ENCODE measurements at regions not wholly inside any gene's neighbourhood (a gene's known extent, or its start where the extent isn't known, plus 50 kb on each side); places are given as distances from the start of the nearest gene placed in this dataset.

- no peak for TF ChIP-seq CTCF (IDR thresholded peaks at IDR 0.05; ENCODE audit: insufficient read depth, low read length, poor library complexity, severe bottlenecking)
- DNase-seq (ENCODE audit: low read depth): no peak
- H3K27me3 ChIP-seq (ENCODE audit: control insufficient read depth, insufficient read depth, low read length): peaks cover 23% of the 10 kb centered on the region
- H3K4me3 ChIP-seq (ENCODE audit: low read depth, low read length): no peak overlapping the region
- H3K36me3 ChIP-seq (ENCODE audit: control insufficient read depth, insufficient read depth, low read length): no peaks in the 10 kb centered on the region
Measured at GRCh38 chrX:110444996-110445395, 86.3 kb downstream of the RTL9 start.

GRCh38 chrX:110448459-110448858 is 89.8 kb downstream of the RTL9 start:
- no peak for DNase-seq (ENCODE audit: low read depth)
- H3K4me3 ChIP-seq (ENCODE audit: low read depth, low read length): no peak overlapping the region

GRCh38 chrX:110449312-110449711 is 90.7 kb downstream of the RTL9 start:
- Histone ChIP-seq H3K4me3 (ENCODE audit: low read depth, low read length) (no peak overlapping the region), H3K36me3 (ENCODE audit: control insufficient read depth, insufficient read depth, low read length) (no peaks in the 10 kb centered on the region), H3K27me3 (ENCODE audit: control insufficient read depth, insufficient read depth, low read length) (peaks cover 19% of the 10 kb centered on the region)
- DNase-seq (ENCODE audit: low read depth): no peak
- TF ChIP-seq CTCF (IDR thresholded peaks at IDR 0.05; ENCODE audit: insufficient read depth, low read length, poor library complexity, severe bottlenecking): no peak

More at GRCh38 chrX:110448459-110448858, 89.8 kb downstream of the RTL9 start:
- no peaks in the 10 kb centered on the region for H3K36me3 ChIP-seq (ENCODE audit: control insufficient read depth, insufficient read depth, low read length)
- TF ChIP-seq CTCF (IDR thresholded peaks at IDR 0.05; ENCODE audit: insufficient read depth, low read length, poor library complexity, severe bottlenecking): no peak
- peaks cover 20% of the 10 kb centered on the region for H3K27me3 ChIP-seq (ENCODE audit: control insufficient read depth, insufficient read depth, low read length)

GRCh38 chrX:110450050-110450449 is 91.4 kb downstream of the RTL9 start:
- peak; percentile 23 for DNase-seq (ENCODE audit: low read depth)
- Histone ChIP-seq H3K36me3 (ENCODE audit: control insufficient read depth, insufficient read depth, low read length) (no peaks in the 10 kb centered on the region), H3K4me3 (ENCODE audit: low read depth, low read length) (no peak overlapping the region), H3K27me3 (ENCODE audit: control insufficient read depth, insufficient read depth, low read length) (peaks cover 20% of the 10 kb centered on the region)
- TF ChIP-seq CTCF (IDR thresholded peaks at IDR 0.05; ENCODE audit: insufficient read depth, low read length, poor library complexity, severe bottlenecking): peak; percentile 71

GRCh38 chrX:110454336-110454735 is 95.7 kb downstream of the RTL9 start:
- TF ChIP-seq CTCF (IDR thresholded peaks at IDR 0.05; ENCODE audit: insufficient read depth, low read length, poor library complexity, severe bottlenecking): no peak
- no peaks in the 10 kb centered on the region for H3K36me3 ChIP-seq (ENCODE audit: control insufficient read depth, insufficient read depth, low read length)
- H3K4me3 ChIP-seq (ENCODE audit: low read depth, low read length): no peak overlapping the region
- no peak for DNase-seq (ENCODE audit: low read depth)
- H3K27me3 ChIP-seq (ENCODE audit: control insufficient read depth, insufficient read depth, low read length): peaks cover 15% of the 10 kb centered on the region

GRCh38 chrX:110462957-110463356 is 104.3 kb downstream of the RTL9 start:
- no peaks in the 10 kb centered on the region for H3K36me3 ChIP-seq (ENCODE audit: control insufficient read depth, insufficient read depth, low read length)
- H3K4me3 ChIP-seq (ENCODE audit: low read depth, low read length): no peak overlapping the region
- no peak for DNase-seq (ENCODE audit: low read depth)
- H3K27me3 ChIP-seq (ENCODE audit: control insufficient read depth, insufficient read depth, low read length): no peaks in the 10 kb centered on the region
- TF ChIP-seq CTCF (IDR thresholded peaks at IDR 0.05; ENCODE audit: insufficient read depth, low read length, poor library complexity, severe bottlenecking): peak; percentile 36
